Cardiac septum (tissue), 1 donor: ENCODE measurements at regions not wholly inside any gene's neighbourhood (a gene's known extent, or its start where the extent isn't known, plus 50 kb on each side); places are given as distances from the start of the nearest gene placed in this dataset.
"Not testable (repeated sequence)": the region's sequence is repeated elsewhere in the genome, so short reads cannot be mapped to it uniquely, and the experiment has no call there.

ENCODE experiments used
- DNase-seq: peaks from one replicate; pipeline ENCODE4 v3.0.0-alpha.2; 2020; ENCODE audit warnings: low spot score
- intact Hi-C: fragments of 100-400 bp; cut with DNase I; formaldehyde crosslinking; loops from one replicate; pipeline ENCODE4 v1.14.0; 2022
- donor health status: DM: no; HTN: no; CAD: no.

DNA sequence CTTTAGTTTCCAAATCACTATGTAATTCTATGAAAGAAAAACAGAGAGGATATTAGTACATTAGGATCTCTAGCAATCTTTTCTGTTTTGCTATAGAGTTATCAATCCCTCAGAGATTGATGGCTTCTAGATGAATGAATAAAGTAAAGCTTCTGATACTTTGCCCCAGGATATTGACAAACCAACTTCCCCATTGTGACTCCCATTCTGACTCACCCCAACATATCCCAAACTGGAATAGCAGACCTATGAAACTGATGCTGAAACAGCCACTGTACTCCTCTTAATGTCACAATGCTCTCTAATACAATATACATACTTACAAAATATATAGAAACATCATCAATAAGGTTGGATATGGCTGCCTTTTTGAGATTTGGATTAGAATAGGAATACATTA is 442.1 kb upstream of the NR5A2 start:
- DNase-seq, result no peak
- intact Hi-C loops, result no loop called here

DNA sequence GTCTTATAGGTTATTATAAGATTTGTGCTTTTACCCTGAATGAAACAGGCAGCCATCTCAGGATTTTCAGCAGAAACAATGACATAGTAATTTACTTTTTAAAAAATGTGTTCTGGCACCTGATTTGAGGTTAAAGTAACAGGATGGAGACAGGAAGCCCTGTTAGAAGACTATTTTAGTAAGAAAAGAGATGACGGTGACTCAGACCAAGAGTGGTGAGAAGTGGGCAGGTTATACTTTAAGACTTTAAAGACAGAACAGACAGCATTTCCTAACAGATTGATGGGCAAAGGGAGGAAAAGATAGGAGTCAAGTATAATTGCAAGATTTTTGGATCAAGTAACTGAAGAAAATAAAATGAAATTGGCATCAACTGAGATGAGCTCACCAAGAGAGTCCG is 436.8 kb upstream of the NR5A2 start:
- intact Hi-C loops, result no loop called here
- no peak for DNase-seq

DNA sequence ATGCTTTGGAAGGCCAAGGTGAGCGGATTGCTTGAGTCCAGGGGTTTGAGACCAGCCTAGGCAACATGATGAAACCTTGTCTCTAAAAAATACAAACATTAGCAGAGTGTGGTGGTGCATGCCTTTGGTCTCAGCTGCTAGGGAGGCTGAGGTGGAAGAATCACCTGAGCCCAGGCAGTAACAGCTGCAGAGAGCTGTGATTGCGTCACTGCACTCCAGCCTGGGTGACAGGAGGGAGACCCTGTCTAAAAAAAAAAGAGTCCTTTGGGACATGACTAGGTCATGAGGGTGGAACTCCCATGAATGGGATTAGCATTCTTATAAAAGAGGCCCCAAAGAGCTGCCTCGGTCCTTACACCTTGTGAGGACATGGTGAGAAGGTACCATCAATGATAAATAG is 436.0 kb upstream of the NR5A2 start:
- intact Hi-C loops, result no loop called here
- DNase-seq, result no peak

DNA sequence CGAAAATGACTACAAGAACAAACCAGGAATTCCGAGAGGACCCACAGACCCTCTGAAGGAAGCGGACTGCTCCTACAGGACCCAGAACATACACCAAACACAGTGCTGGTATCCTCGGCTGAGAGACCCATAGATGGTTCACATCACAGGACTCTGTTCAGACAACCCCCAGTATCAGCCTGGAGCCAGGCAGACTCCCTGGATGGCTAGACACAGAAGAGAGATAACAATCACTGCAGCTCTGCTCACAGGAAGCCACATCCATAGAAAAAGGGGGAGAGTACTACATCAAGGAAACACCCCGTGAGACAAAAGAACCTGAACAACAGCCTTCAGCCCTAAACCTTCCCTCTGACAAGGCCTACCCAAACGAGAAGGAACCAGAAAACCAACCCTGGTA is 434.0 kb upstream of the NR5A2 start:
- intact Hi-C loops, result no loop called here
- DNase-seq, result no peak

DNA sequence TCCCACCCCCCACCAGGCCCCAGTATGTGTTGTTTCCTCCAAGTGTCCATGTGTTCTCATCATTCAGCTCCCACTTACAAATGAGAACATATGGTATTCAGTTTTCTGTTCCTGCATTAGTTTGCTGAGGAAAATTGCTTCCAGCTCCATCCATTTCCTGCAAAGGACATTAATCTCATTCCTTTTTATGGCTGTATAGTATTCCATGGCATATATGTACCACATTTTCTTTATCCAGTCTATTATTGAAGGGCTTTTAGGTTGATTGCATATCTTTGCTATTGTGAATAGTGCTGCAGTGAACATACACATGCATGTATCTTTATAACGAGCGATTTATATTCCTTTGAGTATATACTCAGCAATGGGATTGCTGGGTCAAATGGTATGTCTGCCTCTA is 431.1 kb upstream of the NR5A2 start:
- intact Hi-C loops, DNase-seq: not testable (repeated sequence)

DNA sequence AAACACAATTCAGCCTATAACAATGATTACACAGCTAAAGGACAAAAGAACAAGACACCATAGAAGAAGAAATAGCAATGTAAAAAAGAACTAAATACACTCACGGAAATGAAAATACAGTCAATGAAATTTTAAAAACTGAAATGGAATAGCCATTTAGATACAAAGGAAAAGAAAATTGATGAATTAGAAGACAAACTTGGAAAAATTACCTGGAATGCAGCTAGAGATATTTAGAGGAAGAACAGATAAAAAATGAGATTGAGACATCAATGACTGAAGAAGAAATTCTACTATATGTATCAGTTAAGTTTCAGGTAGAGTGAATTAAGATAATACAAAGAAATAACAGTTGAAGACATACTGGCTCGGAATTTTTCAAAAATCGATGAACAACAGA is 430.4 kb upstream of the NR5A2 start:
- DNase-seq, result no peak
- intact Hi-C loops, result no loop called here

DNA sequence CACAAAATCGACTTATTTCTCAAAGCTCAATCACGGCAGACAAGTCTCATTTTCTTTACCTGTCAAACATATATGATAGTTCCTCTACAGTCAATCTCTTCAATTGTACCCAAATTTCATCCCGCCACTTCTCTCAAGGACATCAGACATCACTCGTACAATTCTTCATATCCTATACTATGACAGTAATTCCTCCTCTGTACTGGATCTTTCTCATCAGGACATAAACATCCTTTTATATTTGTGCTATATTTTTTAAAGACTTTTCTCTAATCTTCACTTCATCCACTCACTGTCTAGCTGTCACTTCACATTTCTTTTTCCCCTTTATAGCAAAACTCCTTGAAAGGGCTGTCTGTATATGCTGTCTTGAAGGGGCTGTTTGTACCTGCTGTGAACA is 419.1 kb upstream of the NR5A2 start:
- intact Hi-C loops, result no loop called here
- no peak for DNase-seq

DNA sequence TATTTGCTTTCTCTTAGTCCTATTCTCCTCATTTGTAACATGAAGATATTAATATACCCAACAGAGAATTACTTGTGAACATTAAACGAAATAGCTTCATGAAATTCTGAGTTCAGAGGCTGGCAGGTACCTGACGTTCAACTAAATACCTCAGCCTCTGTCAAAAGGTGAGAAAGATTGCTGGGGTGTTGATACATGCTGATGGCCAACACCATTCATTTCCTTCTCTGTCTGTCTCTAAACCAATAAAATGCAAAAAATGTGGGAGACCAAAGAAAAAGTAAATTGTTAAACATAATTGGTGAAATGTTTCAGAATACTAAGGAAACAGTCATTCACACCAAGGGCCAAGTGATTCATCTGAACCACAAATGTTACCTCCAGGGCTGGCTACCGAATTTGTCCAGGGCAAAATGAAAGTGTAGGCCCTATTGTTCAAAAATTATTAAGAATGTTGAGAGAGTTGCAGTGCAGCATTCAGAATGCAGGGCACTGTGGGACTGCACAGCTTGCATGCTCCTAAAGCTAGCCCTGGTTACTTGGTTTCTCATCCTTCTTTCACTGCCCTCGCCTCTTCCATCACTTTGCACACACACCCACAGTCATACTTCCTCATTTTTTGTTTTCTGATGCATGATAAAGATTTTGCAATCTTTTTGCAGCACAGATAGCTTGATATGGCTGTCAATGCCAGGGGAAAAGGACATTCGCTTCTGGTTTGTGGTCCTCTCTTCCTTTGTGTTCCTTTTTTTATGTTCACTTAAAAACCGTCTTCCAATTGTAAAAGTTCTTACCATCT is 414.3 kb upstream of the NR5A2 start:
- intact Hi-C loops, result no loop called here
- DNase-seq, result no peak

DNA sequence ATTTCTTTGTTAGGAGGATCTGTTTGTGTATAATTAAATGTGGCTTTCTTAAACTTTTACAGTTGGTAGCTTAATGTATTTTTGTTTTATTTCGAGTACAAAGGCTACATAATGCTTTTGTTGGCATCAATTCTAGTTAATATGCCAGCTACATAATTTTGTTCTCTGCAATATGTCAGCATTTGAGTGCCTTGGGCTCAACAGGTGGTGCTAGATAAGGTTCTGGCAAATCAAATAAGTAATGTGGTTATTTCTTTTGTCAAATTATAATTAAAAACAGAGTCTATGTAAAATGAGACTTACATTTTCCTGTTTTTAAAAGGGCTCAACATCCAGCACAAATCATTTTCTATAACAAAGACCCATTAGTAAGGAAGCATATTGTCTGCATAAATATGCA is 410.6 kb upstream of the NR5A2 start:
- intact Hi-C loops, result no loop called here
- DNase-seq, result no peak

DNA sequence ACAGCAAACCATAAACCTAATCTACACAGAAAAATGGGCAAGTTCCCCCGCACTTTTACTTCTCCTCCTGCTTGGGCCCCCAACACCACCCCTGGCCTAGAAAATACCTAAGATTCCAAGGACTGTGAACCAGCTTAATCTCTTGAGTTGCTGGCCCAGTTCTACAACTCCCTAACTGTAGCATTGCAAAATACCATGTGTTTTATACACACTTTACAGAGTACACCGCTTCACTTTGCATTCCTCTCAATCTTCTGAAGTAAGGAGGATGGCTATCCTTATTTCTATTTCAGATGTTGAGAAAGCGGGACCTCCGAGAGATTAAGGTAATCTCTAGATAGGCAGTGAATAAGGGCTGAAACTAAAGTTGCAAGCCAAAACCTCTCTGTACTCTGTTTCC is 408.3 kb upstream of the NR5A2 start:
- intact Hi-C loops, result no loop called here
- DNase-seq, result no peak

DNA sequence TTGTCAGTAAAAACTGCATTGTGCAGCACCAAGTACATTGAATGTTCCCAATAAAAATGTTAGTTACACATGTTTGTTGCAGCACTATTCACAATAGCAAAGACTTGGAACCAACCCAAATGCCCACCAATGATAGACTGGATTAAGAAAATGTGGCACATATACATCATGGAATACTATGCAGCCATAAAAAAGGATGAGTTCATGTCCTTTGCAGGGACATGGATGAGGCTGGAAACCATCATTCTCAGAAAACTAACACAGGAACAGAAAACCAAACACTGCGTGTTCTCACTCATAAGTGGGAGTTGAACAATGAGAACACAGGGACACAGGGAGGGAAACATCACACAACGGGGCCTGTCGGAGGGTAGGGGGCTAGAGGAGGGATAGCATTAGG is 401.3 kb upstream of the NR5A2 start:
- intact Hi-C loops, DNase-seq: not testable (repeated sequence)

DNA sequence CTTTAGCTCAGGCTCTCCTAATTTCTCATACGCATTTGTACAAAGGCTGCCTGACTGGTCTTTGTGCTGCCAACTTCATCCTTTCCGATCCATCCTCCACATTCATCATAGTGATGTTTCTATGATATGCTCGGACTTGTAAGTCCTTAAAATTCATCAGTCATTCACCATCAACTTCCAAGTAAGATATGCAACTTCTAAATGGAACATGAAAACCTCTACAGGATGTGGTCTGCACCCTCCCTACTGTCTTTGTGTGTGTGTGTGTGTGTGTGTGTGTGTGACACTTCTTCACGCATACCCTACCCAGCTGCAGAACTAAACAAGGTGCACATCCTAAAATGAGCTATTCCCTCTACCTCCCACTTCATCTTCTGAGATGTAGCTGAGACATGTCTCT is 397.9 kb upstream of the NR5A2 start:
- no peak for DNase-seq
- intact Hi-C loops, result no loop called here

DNA sequence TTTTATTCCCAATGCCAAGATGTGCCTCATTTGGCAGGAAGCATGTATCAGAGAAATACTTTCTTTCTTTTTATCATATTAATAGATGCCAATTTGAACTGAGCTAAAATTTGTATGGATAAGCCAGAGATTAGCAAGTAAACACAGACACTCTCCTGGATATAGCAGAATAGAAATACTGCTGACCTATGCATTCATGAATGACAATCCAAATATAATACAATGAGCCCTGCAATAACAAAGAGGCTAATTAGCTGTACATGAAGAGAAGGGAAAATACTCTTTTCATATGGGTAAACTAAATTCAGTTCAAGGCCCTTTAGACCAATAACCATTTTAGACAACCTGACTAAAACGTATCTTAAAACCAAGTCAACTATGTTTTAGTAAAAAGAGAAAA is 388.1 kb upstream of the NR5A2 start:
- intact Hi-C loops, result no loop called here
- DNase-seq, result no peak

DNA sequence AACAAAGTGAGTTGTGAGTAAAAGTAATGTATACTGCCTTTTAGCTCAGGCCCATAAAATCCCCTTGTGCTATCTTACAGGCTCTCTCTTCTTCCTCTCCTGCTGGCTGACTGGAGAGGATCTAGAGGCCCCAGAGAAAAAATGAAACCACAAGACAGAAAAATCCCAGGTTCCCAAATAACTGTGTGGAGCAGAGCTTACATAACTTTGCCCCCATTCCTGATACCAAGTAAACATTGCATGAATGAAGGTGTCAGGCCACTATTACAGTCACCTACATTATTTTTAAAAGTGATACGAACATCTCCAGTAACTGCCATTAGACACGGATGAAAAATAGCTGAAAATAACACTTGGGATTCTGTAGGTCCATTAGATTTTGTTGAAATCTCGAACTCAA is 386.0 kb upstream of the NR5A2 start:
- intact Hi-C loops, result no loop called here
- no peak for DNase-seq

DNA sequence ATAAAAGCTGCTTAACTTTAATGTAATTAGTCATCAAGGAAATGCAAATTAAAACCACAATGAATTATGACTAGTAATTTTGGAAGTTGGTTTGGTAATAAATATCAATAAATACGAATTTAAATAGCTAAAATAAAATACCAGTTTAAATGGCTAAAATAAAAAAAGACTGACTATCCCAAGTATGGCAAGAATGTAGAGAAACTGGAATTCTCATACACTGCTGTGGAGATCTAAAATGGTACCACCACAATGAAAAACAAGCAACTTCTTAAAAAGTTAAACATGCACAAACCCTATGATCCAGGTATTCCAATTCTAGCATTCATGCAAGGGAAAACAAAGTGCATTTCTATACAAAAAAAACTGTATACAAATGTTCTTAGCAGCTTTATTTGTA is 382.6 kb upstream of the NR5A2 start:
- DNase-seq, result no peak
- intact Hi-C loops, result no loop called here

DNA sequence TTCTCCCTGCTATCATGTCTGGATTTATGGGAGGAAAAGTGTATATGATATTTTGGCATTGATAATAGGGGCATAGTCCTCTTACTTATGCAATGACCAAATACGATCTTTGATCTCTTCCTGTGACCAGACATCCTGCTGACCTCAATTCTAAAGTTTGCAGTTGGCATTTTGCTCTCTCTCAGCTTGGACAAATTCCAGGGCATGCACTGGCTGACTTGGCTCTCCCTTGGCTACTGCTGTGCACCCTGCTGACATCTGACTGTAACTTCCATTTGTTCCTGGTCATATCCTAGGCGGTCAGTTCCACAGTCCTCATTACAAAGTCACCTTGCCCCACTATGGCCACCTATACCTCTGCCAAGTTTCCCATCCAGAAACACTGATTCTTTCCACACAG is 380.7 kb upstream of the NR5A2 start:
- intact Hi-C loops, result no loop called here
- no peak for DNase-seq

DNA sequence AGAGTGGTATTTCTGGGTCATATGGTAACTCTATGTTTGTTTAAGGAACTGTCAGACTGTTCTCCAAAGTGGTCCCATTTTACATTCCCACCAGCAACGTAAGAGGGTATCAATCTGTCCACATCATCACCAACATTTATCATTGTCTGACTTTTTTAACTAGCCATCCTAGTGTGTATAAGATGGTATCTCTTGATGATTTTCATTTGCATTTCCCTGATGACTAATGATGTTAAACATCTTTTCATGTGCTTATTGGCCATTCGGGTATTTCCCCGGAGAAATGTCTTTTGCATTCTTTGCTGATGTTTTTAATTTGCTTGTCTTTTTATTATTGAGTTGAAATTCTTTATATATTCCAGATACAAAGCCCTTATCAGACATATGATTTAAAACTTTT is 370.1 kb upstream of the NR5A2 start:
- intact Hi-C loops, result no loop called here
- no peak for DNase-seq

DNA sequence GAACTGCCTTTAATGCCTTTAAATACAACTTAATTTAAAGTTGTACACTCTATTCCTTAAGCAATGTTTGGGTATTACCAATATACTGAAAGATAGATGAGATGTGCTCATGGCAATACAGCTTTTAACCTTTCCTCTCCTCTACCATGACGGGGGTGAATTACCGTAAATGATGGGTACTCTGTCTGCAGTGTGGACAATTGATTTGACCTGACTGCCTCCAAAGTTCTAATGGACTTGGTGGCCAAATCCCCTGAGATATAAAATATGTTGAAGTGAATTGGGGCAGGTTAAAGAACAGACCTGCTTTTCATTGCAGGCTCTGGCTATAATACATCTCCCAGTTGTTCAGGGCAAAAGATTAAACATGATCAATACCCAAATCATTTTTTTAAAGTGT is 367.4 kb upstream of the NR5A2 start:
- intact Hi-C loops, result no loop called here
- no peak for DNase-seq

DNA sequence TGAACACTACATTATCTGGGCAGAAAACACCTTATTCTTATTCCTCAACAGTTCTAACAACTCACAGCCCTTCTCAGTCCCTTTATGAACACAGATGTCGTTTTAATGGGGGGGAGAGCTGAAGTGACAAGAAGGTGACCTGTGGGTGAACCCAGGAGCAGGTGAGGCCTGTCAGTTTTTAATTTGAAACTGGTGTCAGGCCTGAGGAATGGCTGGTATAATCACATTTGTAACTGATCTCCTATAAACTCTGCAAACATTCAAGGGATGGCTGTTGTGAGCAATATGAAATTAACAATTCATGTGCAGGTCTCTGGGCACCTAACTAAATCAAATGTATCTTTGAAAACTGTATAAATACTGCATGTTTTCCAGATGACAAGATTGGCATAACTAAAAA is 362.1 kb upstream of the NR5A2 start:
- intact Hi-C loops, result no loop called here
- no peak for DNase-seq

DNA sequence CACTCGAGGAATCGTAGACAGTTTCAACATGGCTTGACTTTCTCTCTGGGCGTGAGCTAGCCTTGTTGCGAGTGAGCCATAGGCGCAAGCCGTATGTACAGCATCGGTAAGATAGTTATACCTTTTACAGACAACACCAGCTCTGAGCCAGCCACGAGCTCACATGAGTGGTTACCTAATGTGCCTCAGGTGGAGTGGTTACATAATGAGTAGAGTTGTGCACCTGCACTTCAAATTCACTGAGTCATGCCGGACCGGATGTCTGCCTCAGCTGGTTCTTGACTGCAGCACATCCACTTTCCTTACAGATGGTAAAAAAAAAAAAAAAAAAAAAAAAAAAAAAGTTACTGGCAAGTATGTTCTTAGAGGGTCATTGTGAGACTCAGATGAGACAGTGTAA is 360.4 kb upstream of the NR5A2 start:
- no peak for DNase-seq
- intact Hi-C loops, result no loop called here

DNA sequence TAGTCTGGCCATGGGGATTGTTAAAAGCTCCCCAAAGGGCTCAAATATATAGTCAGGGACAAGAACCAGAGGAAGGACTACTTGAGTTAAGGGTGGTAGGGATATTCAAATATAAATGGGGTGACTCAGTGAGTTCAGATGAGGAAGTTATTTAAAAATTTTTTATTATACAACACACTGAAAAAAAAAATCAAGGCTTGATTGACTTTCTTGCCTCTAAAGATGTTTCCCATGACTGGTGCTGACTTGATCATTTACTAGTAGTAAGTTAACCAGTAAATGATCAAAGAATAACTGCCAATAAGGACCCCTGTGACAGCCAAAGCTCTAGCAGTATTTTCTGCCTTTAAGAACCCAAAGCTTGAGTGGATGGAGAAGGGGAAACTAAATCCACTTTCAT is 357.6 kb upstream of the NR5A2 start:
- intact Hi-C loops, result no loop called here
- DNase-seq, result no peak

DNA sequence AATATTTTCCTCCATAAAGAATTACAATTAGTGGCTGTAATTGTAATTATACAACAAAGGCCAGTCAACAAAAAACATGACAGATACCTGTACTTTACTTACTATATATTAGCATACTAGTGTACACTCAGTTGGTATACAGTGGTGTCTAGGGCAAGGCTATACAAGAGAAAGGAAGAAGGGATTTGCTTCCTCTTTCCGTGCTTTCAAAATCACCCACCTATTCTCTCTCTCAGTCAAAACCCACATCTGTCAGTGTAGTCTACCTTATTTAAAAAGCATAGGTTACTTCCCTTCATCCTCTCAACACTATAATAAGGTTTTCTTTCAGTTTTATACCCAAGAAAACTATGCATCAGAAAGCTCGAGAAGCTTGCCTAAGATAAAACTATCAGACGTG is 355.8 kb upstream of the NR5A2 start:
- intact Hi-C loops, result no loop called here

More for the DNA sequence above, 355.8 kb upstream of the NR5A2 start:
- no peak for DNase-seq
